Stomach (tissue), 4 donors: ENCODE measurements at regions not wholly inside any gene's neighbourhood (a gene's known extent, or its start where the extent isn't known, plus 50 kb on each side); places are given as distances from the start of the nearest gene placed in this dataset.

Experiments used
- CTCF ChIP-seq, 7 experiments: fragments of 450-650 bp in 4 of 7; fragments of 200-600 bp in 3 of 7; sonication (generic) in 3 of 7; IDR thresholded peaks; one replicate each; pipeline ENCODE4 v1.5.1; 2016 to 2019; ENCODE audit warnings: antibody characterized with exemption in 7 of 7, control low read depth in 2 of 7, mild to moderate bottlenecking in 1 of 7
- POLR2A ChIP-seq, 4 donors: fragments of 450-650 bp; IDR thresholded peaks; one replicate each; pipeline ENCODE4 v1.6.1; 2016; ENCODE audit warnings: antibody characterized with exemption in 4 of 4, control low read depth in 2 of 4, mild to moderate bottlenecking in 1 of 4, moderate library complexity in 1 of 4

DNA sequence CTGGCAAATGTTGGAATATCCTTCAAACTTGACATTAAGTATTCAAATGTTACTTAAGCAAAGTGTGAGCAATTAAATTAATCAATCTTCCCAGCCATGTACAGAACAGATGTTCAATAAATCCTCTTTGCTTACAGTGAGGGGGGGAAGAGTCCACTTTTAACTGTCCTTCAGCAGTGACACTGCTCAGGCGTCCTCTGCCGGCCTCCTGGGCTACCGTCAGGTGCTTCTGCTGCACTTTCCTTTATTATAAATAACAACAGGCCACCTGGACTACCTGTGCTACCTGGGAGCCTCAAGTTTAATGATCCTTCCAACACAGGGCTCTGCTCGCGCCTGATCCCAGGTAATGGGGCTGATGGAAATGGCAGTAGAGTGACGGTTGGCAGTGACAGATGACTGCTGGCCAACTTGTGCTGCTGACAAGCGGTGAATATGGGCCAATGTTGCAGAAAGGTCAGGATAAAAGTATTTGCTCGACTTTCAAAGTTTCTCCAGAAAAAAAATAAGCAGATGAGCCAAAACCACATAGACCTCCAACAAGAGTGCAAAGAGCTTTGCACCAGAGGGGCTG, 460.0 kb upstream of the ZNF507 start:
- TF ChIP-seq CTCF (IDR thresholded peaks at IDR 0.05) (no peak), POLR2A (IDR thresholded peaks at IDR 0.05) (no peak)
